GM12873 (cell line): ENCODE measurements at regions not wholly inside any gene's neighbourhood (a gene's known extent, or its start where the extent isn't known, plus 50 kb on each side); places are given as distances from the start of the nearest gene placed in this dataset.

Experiments used
- TF ChIP-seq, protein P1 (sequence below): IDR thresholded peaks from 2 replicates; pipeline ENCODE4 v1.5.1; 2012; ENCODE audit warnings: low read depth, mild to moderate bottlenecking, moderate library complexity, low read length, control low read depth; ENCODE audit not compliant: insufficient read depth; ENCODE audit errors: missing control alignments

DNA sequence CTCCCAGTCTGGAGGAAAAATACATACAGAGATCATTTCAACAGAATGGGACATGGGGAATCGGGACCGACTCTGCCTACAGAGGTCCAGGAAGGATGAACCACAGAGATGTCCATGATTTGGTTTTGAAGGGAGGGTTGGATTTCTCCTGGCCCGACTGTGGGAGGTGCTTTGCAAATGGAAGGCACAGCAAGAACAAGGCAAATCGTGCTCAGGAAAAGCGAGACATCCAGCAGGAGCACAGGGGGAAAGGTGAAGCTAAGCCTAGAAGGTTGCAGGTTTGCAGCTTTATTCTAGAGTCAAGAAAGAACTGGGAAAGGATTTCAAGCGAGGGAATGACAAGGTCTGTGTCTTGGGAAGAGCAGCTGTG, 181.9 kb downstream of the OPA1 start:
- TF ChIP-seq, protein P1, sequence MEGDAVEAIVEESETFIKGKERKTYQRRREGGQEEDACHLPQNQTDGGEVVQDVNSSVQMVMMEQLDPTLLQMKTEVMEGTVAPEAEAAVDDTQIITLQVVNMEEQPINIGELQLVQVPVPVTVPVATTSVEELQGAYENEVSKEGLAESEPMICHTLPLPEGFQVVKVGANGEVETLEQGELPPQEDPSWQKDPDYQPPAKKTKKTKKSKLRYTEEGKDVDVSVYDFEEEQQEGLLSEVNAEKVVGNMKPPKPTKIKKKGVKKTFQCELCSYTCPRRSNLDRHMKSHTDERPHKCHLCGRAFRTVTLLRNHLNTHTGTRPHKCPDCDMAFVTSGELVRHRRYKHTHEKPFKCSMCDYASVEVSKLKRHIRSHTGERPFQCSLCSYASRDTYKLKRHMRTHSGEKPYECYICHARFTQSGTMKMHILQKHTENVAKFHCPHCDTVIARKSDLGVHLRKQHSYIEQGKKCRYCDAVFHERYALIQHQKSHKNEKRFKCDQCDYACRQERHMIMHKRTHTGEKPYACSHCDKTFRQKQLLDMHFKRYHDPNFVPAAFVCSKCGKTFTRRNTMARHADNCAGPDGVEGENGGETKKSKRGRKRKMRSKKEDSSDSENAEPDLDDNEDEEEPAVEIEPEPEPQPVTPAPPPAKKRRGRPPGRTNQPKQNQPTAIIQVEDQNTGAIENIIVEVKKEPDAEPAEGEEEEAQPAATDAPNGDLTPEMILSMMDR = no peak

DNA sequence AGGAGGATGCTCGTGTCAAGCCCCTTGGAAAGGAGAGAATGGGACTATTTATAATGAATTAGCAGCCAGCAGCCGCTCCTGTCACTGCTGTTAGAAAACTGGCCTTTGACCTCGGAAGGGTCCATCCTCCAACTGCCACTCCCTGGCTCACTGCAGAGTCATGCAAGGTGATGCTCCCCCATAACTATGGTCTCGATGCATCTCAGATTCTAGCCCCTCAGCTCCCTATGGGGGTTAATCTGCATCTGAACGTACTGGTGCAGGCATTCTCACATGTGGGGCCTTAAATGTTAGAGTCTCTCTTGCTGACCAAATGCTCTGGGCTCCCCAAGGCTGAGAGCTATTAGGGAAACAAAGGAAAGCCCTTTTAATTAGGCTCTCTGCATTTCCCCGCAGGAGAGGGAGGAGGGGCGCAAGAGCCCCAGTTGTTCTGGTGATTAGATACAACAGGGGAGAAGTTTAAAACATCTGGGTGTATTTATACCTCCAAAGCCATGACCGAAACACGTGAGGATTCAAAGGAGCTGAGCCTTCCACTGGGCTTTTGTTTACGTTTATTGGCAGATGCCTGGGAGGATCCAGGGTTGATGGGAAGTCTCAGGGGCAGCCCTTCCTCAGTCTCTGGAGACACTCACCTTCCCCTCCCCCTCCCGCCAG, 182.5 kb downstream of the OPA1 start:
- TF ChIP-seq, protein P1 = no peak

DNA sequence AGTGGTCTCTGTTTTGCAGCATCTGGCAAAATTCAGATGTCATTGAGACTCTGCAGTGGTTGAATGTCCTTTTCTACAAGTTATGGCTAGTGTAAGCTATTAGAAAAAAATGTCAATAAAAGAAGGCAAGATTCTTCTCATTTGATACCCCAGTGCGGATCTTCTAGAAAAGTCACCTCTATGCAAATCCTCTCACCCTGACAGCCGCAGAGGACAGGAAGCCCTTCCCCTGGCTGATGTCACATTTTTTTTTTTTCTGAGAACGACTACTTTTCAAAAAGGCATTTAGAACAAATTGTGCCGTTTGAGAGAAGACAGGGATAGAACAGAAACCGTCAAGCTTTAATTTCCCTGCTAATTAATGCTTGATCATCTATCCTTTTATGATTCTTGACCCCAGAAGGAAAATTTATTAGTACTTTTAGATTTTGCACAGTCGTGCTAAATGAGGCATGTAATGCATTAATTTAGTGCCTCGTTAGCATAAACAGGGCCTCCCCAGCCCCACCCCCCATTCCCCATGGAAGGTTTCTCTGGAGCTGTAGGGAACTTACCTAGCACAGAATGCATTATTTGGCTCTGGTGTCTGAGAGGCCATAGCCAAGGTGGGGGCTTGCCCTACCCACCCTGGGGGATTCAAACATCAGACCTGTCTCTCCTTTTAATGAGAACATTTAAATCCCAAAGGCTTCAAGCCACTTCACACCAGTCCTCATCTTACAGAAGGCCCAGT, 183.8 kb downstream of the OPA1 start:
- TF ChIP-seq, protein P1 = no peak

GRCh38 chr3:193777524-193777923, 184.5 kb downstream of the OPA1 start:
- TF ChIP-seq, protein P1 = no peak

GRCh38 chr3:193778676-193779075, 185.7 kb downstream of the OPA1 start:
- TF ChIP-seq, protein P1 = no peak

DNA sequence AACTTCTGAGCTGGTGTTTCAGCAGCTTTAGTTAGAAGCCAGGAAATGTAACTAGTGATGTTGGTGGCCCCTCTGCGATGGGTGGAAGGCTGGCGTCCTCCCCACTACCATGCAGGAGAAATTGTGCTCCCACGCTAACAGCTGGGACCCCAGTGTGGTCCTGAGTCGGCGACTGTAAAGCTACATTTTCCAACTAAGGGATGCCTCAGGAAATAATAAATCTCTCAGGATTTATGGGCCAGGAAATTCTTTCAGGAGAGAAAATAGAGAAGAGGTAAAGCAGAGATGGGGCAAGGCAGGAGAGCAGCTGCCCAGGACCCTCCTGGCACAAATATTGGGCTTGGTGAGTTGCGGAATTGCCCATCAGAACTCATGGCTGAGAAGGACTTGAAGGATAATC, 186.9 kb downstream of the OPA1 start:
- TF ChIP-seq, protein P1 = no peak

- TF ChIP-seq, protein P1 = no peak
Observed at GRCh38 chr3:193780397-193780796, 187.4 kb downstream of the OPA1 start.
